PC-9 (cell line): ENCODE measurements at regions not wholly inside any gene's neighbourhood (a gene's known extent, or its start where the extent isn't known, plus 50 kb on each side); places are given as distances from the start of the nearest gene placed in this dataset.

ENCODE experiments used
- EZH2 ChIP-seq: fragments of 200-600 bp; sonication (generic); IDR thresholded peaks from 2 replicates; pipeline ENCODE4 v1.8.0; 2017; ENCODE audit warnings: antibody characterized with exemption, low read depth
- TF ChIP-seq, protein P1 (sequence below): fragments of 200-600 bp; sonication (generic); conservative IDR thresholded peaks from 2 replicates; pipeline ENCODE4 v1.6.1; 2017; ENCODE audit warnings: mixed run types, antibody characterized with exemption, mild to moderate bottlenecking, moderate library complexity

DNA sequence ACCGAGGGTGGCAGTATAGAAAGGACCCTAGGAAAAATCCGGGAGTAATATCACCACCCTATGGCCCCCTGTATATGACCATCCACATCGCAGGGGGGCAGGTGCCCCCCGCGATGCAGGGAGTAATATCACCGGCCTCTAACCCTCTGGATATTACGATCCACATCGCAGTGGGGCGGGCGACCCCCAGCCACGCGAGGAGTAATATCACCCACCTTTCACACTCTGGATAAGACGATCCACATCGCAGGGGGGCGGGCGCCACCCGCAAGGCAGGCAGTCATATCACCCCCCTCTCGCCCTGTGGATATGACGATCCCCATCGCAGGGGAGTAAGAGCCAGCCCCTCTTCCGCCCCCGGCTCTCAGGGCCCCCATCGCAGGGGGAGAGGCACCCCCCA, 76.7 kb upstream of the RUBCNL start:
- TF ChIP-seq, protein P1, sequence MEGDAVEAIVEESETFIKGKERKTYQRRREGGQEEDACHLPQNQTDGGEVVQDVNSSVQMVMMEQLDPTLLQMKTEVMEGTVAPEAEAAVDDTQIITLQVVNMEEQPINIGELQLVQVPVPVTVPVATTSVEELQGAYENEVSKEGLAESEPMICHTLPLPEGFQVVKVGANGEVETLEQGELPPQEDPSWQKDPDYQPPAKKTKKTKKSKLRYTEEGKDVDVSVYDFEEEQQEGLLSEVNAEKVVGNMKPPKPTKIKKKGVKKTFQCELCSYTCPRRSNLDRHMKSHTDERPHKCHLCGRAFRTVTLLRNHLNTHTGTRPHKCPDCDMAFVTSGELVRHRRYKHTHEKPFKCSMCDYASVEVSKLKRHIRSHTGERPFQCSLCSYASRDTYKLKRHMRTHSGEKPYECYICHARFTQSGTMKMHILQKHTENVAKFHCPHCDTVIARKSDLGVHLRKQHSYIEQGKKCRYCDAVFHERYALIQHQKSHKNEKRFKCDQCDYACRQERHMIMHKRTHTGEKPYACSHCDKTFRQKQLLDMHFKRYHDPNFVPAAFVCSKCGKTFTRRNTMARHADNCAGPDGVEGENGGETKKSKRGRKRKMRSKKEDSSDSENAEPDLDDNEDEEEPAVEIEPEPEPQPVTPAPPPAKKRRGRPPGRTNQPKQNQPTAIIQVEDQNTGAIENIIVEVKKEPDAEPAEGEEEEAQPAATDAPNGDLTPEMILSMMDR: no peak
- no peak for TF ChIP-seq EZH2
